ENCODE measurements at regions not wholly inside any gene's neighbourhood (a gene's known extent, or its start where the extent isn't known, plus 50 kb on each side); places are given as distances from the start of the nearest gene placed in this dataset.
A peak's percentile ranks its signal among the peaks of the same experiment; 100 is the strongest.

DNA sequence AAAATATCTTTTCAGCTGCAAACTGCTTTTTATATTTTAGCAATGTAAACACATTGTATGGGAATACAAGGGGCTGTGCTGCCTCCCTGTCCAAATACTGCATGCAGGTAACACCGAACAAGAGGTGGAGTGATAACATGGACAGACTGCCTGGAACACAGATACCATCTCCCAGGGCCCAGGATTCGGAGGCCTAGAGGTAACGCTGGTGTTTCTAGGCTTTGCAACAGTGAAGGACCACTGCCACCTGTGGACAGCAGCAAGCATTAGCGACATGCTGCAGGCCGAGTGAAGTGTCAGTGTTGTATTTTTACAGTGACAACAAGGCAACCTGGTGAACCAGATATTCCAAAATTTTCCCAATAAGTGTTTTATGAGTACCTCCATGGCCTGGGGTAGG, 379.1 kb downstream of the DMRT2 start:
- no peaks in the 10 kb centered on the region for H3K36me3 ChIP-seq
- H3K27ac ChIP-seq: no peak overlapping the region
- no peaks in the 10 kb centered on the region for H3K9me3 ChIP-seq
- ATAC-seq (ENCODE audit: low FRiP score in 2 of 2) (peak in 1 of 2 donors; percentile 69), DNase-seq (no peak)
- no peak overlapping the region for H3K4me3 ChIP-seq
- TF ChIP-seq POLR2A (IDR thresholded peaks at IDR 0.05) (no peak), POLR2AphosphoS5 (IDR thresholded peaks at IDR 0.05) (no peak)
- TF ChIP-seq, protein P1, sequence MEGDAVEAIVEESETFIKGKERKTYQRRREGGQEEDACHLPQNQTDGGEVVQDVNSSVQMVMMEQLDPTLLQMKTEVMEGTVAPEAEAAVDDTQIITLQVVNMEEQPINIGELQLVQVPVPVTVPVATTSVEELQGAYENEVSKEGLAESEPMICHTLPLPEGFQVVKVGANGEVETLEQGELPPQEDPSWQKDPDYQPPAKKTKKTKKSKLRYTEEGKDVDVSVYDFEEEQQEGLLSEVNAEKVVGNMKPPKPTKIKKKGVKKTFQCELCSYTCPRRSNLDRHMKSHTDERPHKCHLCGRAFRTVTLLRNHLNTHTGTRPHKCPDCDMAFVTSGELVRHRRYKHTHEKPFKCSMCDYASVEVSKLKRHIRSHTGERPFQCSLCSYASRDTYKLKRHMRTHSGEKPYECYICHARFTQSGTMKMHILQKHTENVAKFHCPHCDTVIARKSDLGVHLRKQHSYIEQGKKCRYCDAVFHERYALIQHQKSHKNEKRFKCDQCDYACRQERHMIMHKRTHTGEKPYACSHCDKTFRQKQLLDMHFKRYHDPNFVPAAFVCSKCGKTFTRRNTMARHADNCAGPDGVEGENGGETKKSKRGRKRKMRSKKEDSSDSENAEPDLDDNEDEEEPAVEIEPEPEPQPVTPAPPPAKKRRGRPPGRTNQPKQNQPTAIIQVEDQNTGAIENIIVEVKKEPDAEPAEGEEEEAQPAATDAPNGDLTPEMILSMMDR (IDR thresholded peaks at IDR 0.05): peak in 2 of 6 experiments; percentile 10 to 25
- H3K4me1 ChIP-seq: no peaks in the 10 kb centered on the region
- H3K27me3 ChIP-seq: no peaks in the 10 kb centered on the region
- 40 to 42% methylated on average over 5 of the region's 5 CpGs for WGBS, 2 donors

- H3K27ac ChIP-seq: no peak overlapping the region
- no peaks in the 10 kb centered on the region for H3K4me1 ChIP-seq
- H3K36me3 ChIP-seq: no peaks in the 10 kb centered on the region
- H3K27me3 ChIP-seq: no peaks in the 10 kb centered on the region
- TF ChIP-seq POLR2AphosphoS5 (IDR thresholded peaks at IDR 0.05) (no peak), EP300 (IDR thresholded peaks at IDR 0.05) (no peak), POLR2A (IDR thresholded peaks at IDR 0.05) (no peak)
- TF ChIP-seq, protein P1 (IDR thresholded peaks at IDR 0.05): no peak
- ATAC-seq (ENCODE audit: low FRiP score in 2 of 2): no peak
- H3K4me3 ChIP-seq: no peak overlapping the region
- 70 to 77% methylated on average over 4 of the region's 4 CpGs for WGBS, 2 donors
- no peaks in the 10 kb centered on the region for H3K9me3 ChIP-seq
- DNase-seq: no peak
These were observed 381.3 kb downstream of the DMRT2 start for GRCh38 chr9:1431461-1431860.

DNA sequence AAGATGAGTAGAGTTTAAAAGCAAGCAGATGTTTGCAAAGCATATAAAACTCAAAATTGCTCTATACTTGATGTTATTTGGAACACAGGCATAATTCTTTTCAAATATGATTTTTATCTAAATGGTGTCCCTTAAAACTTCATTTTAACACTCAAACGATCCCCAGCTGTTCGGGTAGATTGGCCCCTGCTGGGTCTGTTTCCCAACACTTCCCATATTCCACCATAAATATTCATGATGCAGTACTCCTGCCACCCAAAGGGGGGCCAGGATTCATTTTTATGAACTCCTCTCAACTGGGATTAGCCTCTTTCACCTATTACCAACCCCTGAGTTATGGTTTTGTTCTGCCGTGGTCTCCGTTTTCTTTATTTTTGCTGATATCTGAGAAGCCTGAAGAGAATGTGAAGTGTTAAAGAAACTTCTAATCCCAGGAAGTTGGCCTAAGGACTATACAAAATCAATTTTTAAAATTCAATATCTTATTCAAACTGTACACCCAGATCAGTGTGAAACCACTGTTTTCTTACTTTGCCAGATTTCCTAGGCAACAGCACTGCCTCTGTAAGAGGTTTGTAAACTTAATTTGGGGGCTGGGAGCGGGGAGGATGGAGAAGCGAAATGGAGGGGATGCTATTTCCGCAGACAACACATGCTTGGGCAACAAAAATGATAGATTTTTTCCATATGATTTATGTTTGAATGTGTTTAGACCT, 384.1 kb downstream of the DMRT2 start:
- H3K4me1 ChIP-seq: no peaks in the 10 kb centered on the region
- TF ChIP-seq EP300 (IDR thresholded peaks at IDR 0.05) (no peak), POLR2A (IDR thresholded peaks at IDR 0.05) (no peak), POLR2AphosphoS5 (IDR thresholded peaks at IDR 0.05) (no peak)
- TF ChIP-seq, protein P1 (IDR thresholded peaks at IDR 0.05): peak in 1 of 6 experiments; percentile 23
- H3K4me3 ChIP-seq: no peak overlapping the region
- DNase-seq: no peak
- ATAC-seq (ENCODE audit: low FRiP score in 2 of 2): no peak
- no peak overlapping the region for H3K27ac ChIP-seq
- H3K27me3 ChIP-seq: no peaks in the 10 kb centered on the region
- H3K36me3 ChIP-seq: no peaks in the 10 kb centered on the region
- no peaks in the 10 kb centered on the region for H3K9me3 ChIP-seq
- 53 to 56% methylated on average over 7 of the region's 7 CpGs for WGBS, 2 donors

- WGBS, 2 donors: 31 to 47% methylated on average over 2 of the region's 2 CpGs
- Histone ChIP-seq H3K4me3 (no peak overlapping the region), H3K36me3 (no peaks in the 10 kb centered on the region), H3K27ac (no peak overlapping the region), H3K4me1 (no peaks in the 10 kb centered on the region), H3K9me3 (no peaks in the 10 kb centered on the region), H3K27me3 (no peaks in the 10 kb centered on the region)
- DNase-seq: no peak
- TF ChIP-seq EP300 (IDR thresholded peaks at IDR 0.05): no peak
- no peak for TF ChIP-seq POLR2AphosphoS5 (IDR thresholded peaks at IDR 0.05)
- TF ChIP-seq POLR2A (IDR thresholded peaks at IDR 0.05): no peak
- TF ChIP-seq, protein P1 (IDR thresholded peaks at IDR 0.05): no peak
- ATAC-seq (ENCODE audit: low FRiP score in 2 of 2): no peak
These were observed 384.7 kb downstream of the DMRT2 start for GRCh38 chr9:1434811-1435210.

DNA sequence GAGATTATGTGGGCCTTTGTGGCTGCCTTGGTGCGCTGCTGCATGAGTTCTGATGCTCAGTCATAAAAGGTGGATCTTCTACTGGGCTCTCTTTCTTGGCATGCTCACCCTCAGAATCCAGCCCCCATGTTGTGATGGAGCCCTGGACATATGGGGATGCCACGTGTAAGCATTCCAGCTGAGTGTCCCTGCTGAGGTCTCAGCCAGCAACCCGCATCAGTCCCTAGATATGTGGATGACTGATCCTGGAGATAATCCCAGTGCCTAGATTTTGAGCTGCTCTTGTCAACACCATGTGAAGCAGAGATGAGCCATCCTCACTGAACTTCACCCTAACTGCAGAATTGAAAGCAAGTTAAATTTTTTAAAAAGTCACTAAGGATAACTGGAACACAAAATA, 390.1 kb downstream of the DMRT2 start:
- Histone ChIP-seq H3K4me1 (no peaks in the 10 kb centered on the region), H3K36me3 (no peaks in the 10 kb centered on the region), H3K9me3 (no peaks in the 10 kb centered on the region), H3K27ac (no peak overlapping the region), H3K4me3 (no peak overlapping the region), H3K27me3 (no peaks in the 10 kb centered on the region)
- 66 to 75% methylated on average over 3 of the region's 3 CpGs for WGBS, 2 donors
- no peak for ATAC-seq (ENCODE audit: low FRiP score in 2 of 2)
- no peak for DNase-seq
- TF ChIP-seq, protein P1 (IDR thresholded peaks at IDR 0.05): no peak
- TF ChIP-seq EP300 (IDR thresholded peaks at IDR 0.05) (no peak), POLR2AphosphoS5 (IDR thresholded peaks at IDR 0.05) (no peak), POLR2A (IDR thresholded peaks at IDR 0.05) (no peak)
